Fibroblast of the conjunctiva (primary cell): ENCODE measurements at regions not wholly inside any gene's neighbourhood (a gene's known extent, or its start where the extent isn't known, plus 50 kb on each side); places are given as distances from the start of the nearest gene placed in this dataset.
"Not testable (repeated sequence)": the region's sequence is repeated elsewhere in the genome, so short reads cannot be mapped to it uniquely, and the experiment has no call there.

Experiments
- DNase-seq: peaks from one replicate; pipeline ENCODE4 v3.0.0-alpha.2; 2010; ENCODE audit warnings: low read depth

GRCh38 chr9:66601472-66601871 is 299.1 kb upstream of the ZNF658 start:
- peak; percentile 1 for DNase-seq

GRCh38 chr9:66631521-66632046 is 268.9 kb upstream of the ZNF658 start:
- DNase-seq, result not testable (repeated sequence)

- not testable (repeated sequence) for DNase-seq
These were observed 252.8 kb upstream of the ZNF658 start for GRCh38 chr9:66647675-66648074.

GRCh38 chr9:66690242-66690641 is 210.3 kb upstream of the ZNF658 start:
- not testable (repeated sequence) for DNase-seq

- DNase-seq, result not testable (repeated sequence)
These were observed 204.8 kb upstream of the ZNF658 start for GRCh38 chr9:66695561-66696240.

- not testable (repeated sequence) for DNase-seq
These were observed 203.0 kb upstream of the ZNF658 start for GRCh38 chr9:66697343-66698065.

GRCh38 chr9:66698066-66698455 is 202.5 kb upstream of the ZNF658 start:
- DNase-seq, result not testable (repeated sequence)

GRCh38 chr9:66701411-66702377 is 198.8 kb upstream of the ZNF658 start:
- DNase-seq, result not testable (repeated sequence)

- DNase-seq, result not testable (repeated sequence)
These were observed 189.0 kb upstream of the ZNF658 start for GRCh38 chr9:66711553-66711952.

- not testable (repeated sequence) for DNase-seq
These were observed 187.7 kb upstream of the ZNF658 start for GRCh38 chr9:66712870-66713269.

GRCh38 chr9:66713552-66713951 is 187.0 kb upstream of the ZNF658 start:
- DNase-seq, result not testable (repeated sequence)

GRCh38 chr9:66720845-66721244 is 179.7 kb upstream of the ZNF658 start:
- DNase-seq, result not testable (repeated sequence)

GRCh38 chr9:66727540-66727939 is 173.0 kb upstream of the ZNF658 start:
- DNase-seq, result not testable (repeated sequence)

GRCh38 chr9:66736686-66737085 is 163.8 kb upstream of the ZNF658 start:
- not testable (repeated sequence) for DNase-seq

GRCh38 chr9:66738418-66738817 is 162.1 kb upstream of the ZNF658 start:
- not testable (repeated sequence) for DNase-seq

GRCh38 chr9:66740136-66740535 is 160.4 kb upstream of the ZNF658 start:
- DNase-seq, result not testable (repeated sequence)

- DNase-seq, result not testable (repeated sequence)
These were observed 154.7 kb upstream of the ZNF658 start for GRCh38 chr9:66745846-66746245.

GRCh38 chr9:66752324-66752923 is 148.1 kb upstream of the ZNF658 start:
- DNase-seq, result not testable (repeated sequence)

- not testable (repeated sequence) for DNase-seq
These were observed 140.6 kb upstream of the ZNF658 start for GRCh38 chr9:66759825-66760492.

- not testable (repeated sequence) for DNase-seq
These were observed 135.6 kb upstream of the ZNF658 start for GRCh38 chr9:66764799-66765493.
